Activated CD4-positive, alpha-beta T cell treated with anti-CD3 and anti-CD28 coated beads, Interleukin-2, amount 50 U/mL, for 1 hour (primary cell): ENCODE measurements at regions not wholly inside any gene's neighbourhood (a gene's known extent, or its start where the extent isn't known, plus 50 kb on each side); places are given as distances from the start of the nearest gene placed in this dataset.

Source experiments
- DNase-seq: peaks from one replicate; pipeline ENCODE4 v3.0.0-alpha.2; 2020

- DNase-seq = no peak
Measured at GRCh38 chr20:52768694-52769093, 203.5 kb upstream of the TSHZ2 start.

- DNase-seq = no peak
Measured at GRCh38 chr20:52766645-52767435, 205.3 kb upstream of the TSHZ2 start.

- no peak for DNase-seq
Measured at GRCh38 chr20:52763321-52763853, 208.8 kb upstream of the TSHZ2 start.

- no peak for DNase-seq
Measured at GRCh38 chr20:52761867-52762266, 210.3 kb upstream of the TSHZ2 start.

- no peak for DNase-seq
Measured at GRCh38 chr20:52760791-52761190, 211.4 kb upstream of the TSHZ2 start.

- DNase-seq = no peak
Measured at GRCh38 chr20:52757411-52757810, 214.7 kb upstream of the TSHZ2 start.

GRCh38 chr20:52755744-52756143 is 216.4 kb upstream of the TSHZ2 start:
- no peak for DNase-seq

- DNase-seq = no peak
Measured at GRCh38 chr20:52754366-52754765, 217.8 kb upstream of the TSHZ2 start.

GRCh38 chr20:52752023-52752422 is 220.1 kb upstream of the TSHZ2 start:
- no peak for DNase-seq

GRCh38 chr20:52751571-52751970 is 220.6 kb upstream of the TSHZ2 start:
- no peak for DNase-seq

GRCh38 chr20:52749938-52750337 is 222.2 kb upstream of the TSHZ2 start:
- DNase-seq = no peak

GRCh38 chr20:52748990-52749389 is 223.2 kb upstream of the TSHZ2 start:
- no peak for DNase-seq

GRCh38 chr20:52748285-52748932 is 223.7 kb upstream of the TSHZ2 start:
- DNase-seq = no peak

GRCh38 chr20:52747845-52748284 is 224.3 kb upstream of the TSHZ2 start:
- no peak for DNase-seq

- no peak for DNase-seq
Measured at GRCh38 chr20:52746770-52747169, 225.4 kb upstream of the TSHZ2 start.

GRCh38 chr20:52746190-52746589 is 226.0 kb upstream of the TSHZ2 start:
- no peak for DNase-seq

- no peak for DNase-seq
Measured at GRCh38 chr20:52744441-52744840, 227.7 kb upstream of the TSHZ2 start.

- DNase-seq = no peak
Measured at GRCh38 chr20:52738081-52738480, 234.1 kb upstream of the TSHZ2 start.

- DNase-seq = no peak
Measured at GRCh38 chr20:52736507-52736906, 235.7 kb upstream of the TSHZ2 start.

- DNase-seq = no peak
Measured at GRCh38 chr20:52731093-52731492, 241.1 kb upstream of the TSHZ2 start.

- DNase-seq = no peak
Measured at GRCh38 chr20:52727740-52728456, 244.3 kb upstream of the TSHZ2 start.

GRCh38 chr20:52724541-52724940 is 247.6 kb upstream of the TSHZ2 start:
- DNase-seq = no peak

- no peak for DNase-seq
Measured at GRCh38 chr20:52722926-52723688, 249.1 kb upstream of the TSHZ2 start.
